ENCODE measurements at regions not wholly inside any gene's neighbourhood (a gene's known extent, or its start where the extent isn't known, plus 50 kb on each side); places are given as distances from the start of the nearest gene placed in this dataset.

GRCh38 chr20:4608861-4609260 lies 77.4 kb upstream of the PRNP start:
- intact Hi-C loops (cut with DNase I; ENCODE audit: low total_unique reads) (no loop called here), in situ Hi-C loops (cut with MboI; ENCODE audit: low sequenced_read_pairs in 4 of 4) (loop anchor here in 1 of 4 donors (5.0 kb wide), 1 partner anchor 108 kb away; no protein-coding TSS in a partner anchor)
- TF ChIP-seq CTCF (IDR thresholded peaks at IDR 0.05 in 4 of 5, conservative IDR thresholded peaks at IDR 0.05 in 1 of 5) (no peak), POLR2A (IDR thresholded peaks at IDR 0.05) (no peak)
- Histone ChIP-seq H3K4me1 (peaks cover 4 to 6% of the 10 kb centered on the region in 2 donors), H3K4me3 (no peak overlapping the region), H3K9me3 (no peaks in the 10 kb centered on the region), H3K36me3 (no peaks in the 10 kb centered on the region), H3K27me3 (peaks cover 0 to 4% (median 0%) of the 10 kb centered on the region in 3 donors), H3K27ac (no peak overlapping the region)
- ATAC-seq (no peak), DNase-seq (no peak)

- H3K4me3 ChIP-seq: no peak overlapping the region
- peak in 1 of 2 donors; percentile 30 for DNase-seq
Measured at GRCh38 chr20:4607287-4607713, 79.0 kb upstream of the PRNP start.

GRCh38 chr20:4606051-4606450 lies 80.2 kb upstream of the PRNP start:
- in situ Hi-C loops (cut with MboI; ENCODE audit: low sequenced_read_pairs in 4 of 4): loop anchor here in 1 of 4 donors (5.0 kb wide), 1 partner anchor 111 kb away; no protein-coding TSS in a partner anchor

More at GRCh38 chr20:4607287-4607713, 79.0 kb upstream of the PRNP start:
- no peak for TF ChIP-seq POLR2A (IDR thresholded peaks at IDR 0.05)
- peak; percentile 92 to 97 (median 95) for TF ChIP-seq CTCF (IDR thresholded peaks at IDR 0.05 in 4 of 5, conservative IDR thresholded peaks at IDR 0.05 in 1 of 5)
- intact Hi-C loops (cut with DNase I; ENCODE audit: low total_unique reads): loop anchor here (1.0 kb wide), 1 partner anchor 113 kb away; no protein-coding TSS in a partner anchor
- Histone ChIP-seq H3K27ac (no peak overlapping the region), H3K27me3 (peaks cover 0 to 4% (median 0%) of the 10 kb centered on the region in 3 donors), H3K9me3 (no peaks in the 10 kb centered on the region), H3K36me3 (no peaks in the 10 kb centered on the region), H3K4me1 (no peaks in the 10 kb centered on the region)
- ATAC-seq: peak; percentile 84 to 91
- in situ Hi-C loops (cut with MboI; ENCODE audit: low sequenced_read_pairs in 4 of 4): loop anchor here in 1 of 4 donors (5.0 kb wide), 1 partner anchor 110 kb away; no protein-coding TSS in a partner anchor

GRCh38 chr20:4605166-4605565 lies 81.1 kb upstream of the PRNP start:
- H3K4me3 ChIP-seq: no peak overlapping the region
- no peak for TF ChIP-seq POLR2A (IDR thresholded peaks at IDR 0.05)

More at GRCh38 chr20:4606051-4606450, 80.2 kb upstream of the PRNP start:
- ATAC-seq (no peak), DNase-seq (no peak)
- Histone ChIP-seq H3K4me3 (no peak overlapping the region), H3K27ac (no peak overlapping the region), H3K4me1 (peaks cover 0 to 6% of the 10 kb centered on the region in 2 donors), H3K9me3 (no peaks in the 10 kb centered on the region), H3K36me3 (no peaks in the 10 kb centered on the region), H3K27me3 (peaks cover 0 to 4% (median 0%) of the 10 kb centered on the region in 3 donors)
- TF ChIP-seq POLR2A (IDR thresholded peaks at IDR 0.05): no peak
- TF ChIP-seq CTCF (IDR thresholded peaks at IDR 0.05 in 4 of 5, conservative IDR thresholded peaks at IDR 0.05 in 1 of 5): no peak
- intact Hi-C loops (cut with DNase I; ENCODE audit: low total_unique reads): no loop called here

GRCh38 chr20:4604580-4604979 lies 81.7 kb upstream of the PRNP start:
- Histone ChIP-seq H3K27ac (no peak overlapping the region), H3K9me3 (no peaks in the 10 kb centered on the region), H3K4me1 (peaks cover 0 to 6% of the 10 kb centered on the region in 2 donors), H3K27me3 (peaks cover 0 to 4% (median 0%) of the 10 kb centered on the region in 3 donors), H3K4me3 (no peak overlapping the region), H3K36me3 (no peaks in the 10 kb centered on the region)
- intact Hi-C loops (cut with DNase I; ENCODE audit: low total_unique reads) (no loop called here), in situ Hi-C loops (cut with MboI; ENCODE audit: low sequenced_read_pairs in 4 of 4) (loop anchor here in 2 of 4 donors (5.0 kb wide), 1 partner anchor 113 kb away; no protein-coding TSS in a partner anchor)
- no peak for ATAC-seq
- no peak for TF ChIP-seq POLR2A (IDR thresholded peaks at IDR 0.05)
- no peak for TF ChIP-seq CTCF (IDR thresholded peaks at IDR 0.05 in 4 of 5, conservative IDR thresholded peaks at IDR 0.05 in 1 of 5)
- no peak for DNase-seq

More at GRCh38 chr20:4605166-4605565, 81.1 kb upstream of the PRNP start:
- H3K4me1 ChIP-seq: peaks cover 0 to 6% of the 10 kb centered on the region in 2 donors
- no peak overlapping the region for H3K27ac ChIP-seq
- no peaks in the 10 kb centered on the region for H3K9me3 ChIP-seq
- in situ Hi-C loops (cut with MboI; ENCODE audit: low sequenced_read_pairs in 4 of 4) (loop anchor here in 1 of 4 donors (5.0 kb wide), 1 partner anchor 112 kb away; no protein-coding TSS in a partner anchor), intact Hi-C loops (cut with DNase I; ENCODE audit: low total_unique reads) (no loop called here)
- H3K36me3 ChIP-seq: no peaks in the 10 kb centered on the region
- DNase-seq (no peak), ATAC-seq (no peak)
- H3K27me3 ChIP-seq: peaks cover 0 to 4% (median 0%) of the 10 kb centered on the region in 3 donors

Data from gastrocnemius medialis (tissue), 4 donors.